HG03064 (cell line): ENCODE measurements at regions not wholly inside any gene's neighbourhood (a gene's known extent, or its start where the extent isn't known, plus 50 kb on each side); places are given as distances from the start of the nearest gene placed in this dataset.

Experiments used
- ATAC-seq: cut with Tn5 transposase; IDR thresholded peaks from one replicate; pipeline ENCODE4 v1.9.1; 2021; ENCODE audit warnings: low read depth; ENCODE audit not compliant: unreplicated experiment

- ATAC-seq: no peak
These were observed 94.3 kb downstream of the SOCS6 start for GRCh38 chr18:70382992-70383717.

GRCh38 chr18:70382017-70382416, 93.2 kb downstream of the SOCS6 start:
- no peak for ATAC-seq

GRCh38 chr18:70380915-70381896, 92.4 kb downstream of the SOCS6 start:
- no peak for ATAC-seq
